Fibroblast of villous mesenchyme (primary cell): ENCODE measurements at regions not wholly inside any gene's neighbourhood (a gene's known extent, or its start where the extent isn't known, plus 50 kb on each side); places are given as distances from the start of the nearest gene placed in this dataset.

Experiments
- DNase-seq: peaks from one replicate; pipeline ENCODE4 v3.0.0-alpha.2; 2010; ENCODE audit warnings: low read depth
- H3K4me3 ChIP-seq: 2 replicates; pipeline ENCODE4 v1.5.1; 2011; ENCODE audit warnings: low read depth, mild to moderate bottlenecking, low read length
- CTCF ChIP-seq: IDR thresholded peaks from 2 replicates; pipeline ENCODE4 v1.5.1; 2012; ENCODE audit warnings: low read depth, mild to moderate bottlenecking, low read length; ENCODE audit not compliant: insufficient read depth

GRCh38 chr9:99350461-99350860 lies 128.4 kb downstream of the SEC61B start:
- TF ChIP-seq CTCF, result no peak
- no peak overlapping the region for H3K4me3 ChIP-seq
- DNase-seq, result no peak

GRCh38 chr9:99351647-99352046 lies 129.6 kb downstream of the SEC61B start:
- no peak overlapping the region for H3K4me3 ChIP-seq
- no peak for TF ChIP-seq CTCF
- no peak for DNase-seq

GRCh38 chr9:99352826-99353225 lies 130.7 kb downstream of the SEC61B start:
- H3K4me3 ChIP-seq, result no peak overlapping the region
- peak; percentile 57 for DNase-seq
- TF ChIP-seq CTCF, result no peak

GRCh38 chr9:99353408-99353807 lies 131.3 kb downstream of the SEC61B start:
- no peak overlapping the region for H3K4me3 ChIP-seq
- no peak for TF ChIP-seq CTCF
- peak; percentile 92 for DNase-seq

- H3K4me3 ChIP-seq, result no peak overlapping the region
- DNase-seq, result peak; percentile 5
- TF ChIP-seq CTCF, result no peak
Measured at GRCh38 chr9:99354104-99354503, 132.0 kb downstream of the SEC61B start.

GRCh38 chr9:99356512-99356971 lies 134.5 kb downstream of the SEC61B start:
- DNase-seq, result peak; percentile 5
- no peak overlapping the region for H3K4me3 ChIP-seq
- no peak for TF ChIP-seq CTCF

GRCh38 chr9:99357575-99357974 lies 135.5 kb downstream of the SEC61B start:
- no peak overlapping the region for H3K4me3 ChIP-seq
- no peak for DNase-seq
- no peak for TF ChIP-seq CTCF
